Omental fat pad (tissue), 3 donors: ENCODE measurements at regions not wholly inside any gene's neighbourhood (a gene's known extent, or its start where the extent isn't known, plus 50 kb on each side); places are given as distances from the start of the nearest gene placed in this dataset.

Experiments used
- ATAC-seq: fragments of 150-250 bp; one replicate; pipeline ENCODE4 v1.9.1; 2016; ENCODE audit warnings: mild to moderate bottlenecking, moderate library complexity; ENCODE audit not compliant: low FRiP score
- DNase-seq: peaks from one replicate; pipeline ENCODE4 v3.0.0-alpha.2; 2019; ENCODE audit warnings: low spot score
- TF ChIP-seq, protein P1 (sequence below), 3 donors: fragments of 450-650 bp; IDR thresholded peaks; one replicate each; pipeline ENCODE4 v1.5.1; 2016 to 2017; ENCODE audit warnings: antibody characterized with exemption in 3 of 3, mild to moderate bottlenecking in 3 of 3, moderate library complexity in 2 of 3

DNA sequence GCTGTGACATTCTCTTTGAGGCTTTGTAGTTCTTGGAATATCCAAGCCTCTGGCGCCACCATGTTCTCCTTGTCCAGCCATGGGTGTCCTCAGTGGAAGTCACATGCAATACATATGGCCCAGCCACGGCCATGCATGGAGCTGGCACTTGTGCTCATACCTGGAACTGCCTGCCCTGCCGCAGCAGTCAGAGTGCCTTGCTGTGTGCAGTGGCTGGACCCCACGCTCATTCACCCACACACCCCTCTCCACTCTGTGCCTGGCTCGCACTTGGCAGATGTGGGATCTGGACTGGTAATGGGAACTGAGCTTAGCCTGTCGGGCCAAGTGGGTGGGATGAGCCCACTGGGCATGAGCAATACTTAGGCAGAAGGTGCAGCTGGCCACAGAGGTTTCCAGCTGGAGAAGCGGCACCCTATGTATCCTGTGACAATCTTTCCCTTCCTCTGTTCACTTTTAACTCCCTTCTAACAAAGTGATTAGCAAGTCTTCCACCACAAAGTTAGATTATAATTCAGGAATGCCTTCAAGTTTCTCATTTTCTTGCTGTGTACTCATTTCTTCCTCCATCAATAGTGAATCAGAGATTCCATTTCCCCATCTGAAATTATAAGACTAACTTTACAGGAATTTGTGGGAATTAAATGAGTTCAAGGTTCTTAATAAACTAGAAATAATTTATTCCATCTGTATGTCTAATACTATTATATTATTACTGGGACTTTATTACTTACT, 351.6 kb upstream of the NCAM2 start:
- TF ChIP-seq, protein P1, sequence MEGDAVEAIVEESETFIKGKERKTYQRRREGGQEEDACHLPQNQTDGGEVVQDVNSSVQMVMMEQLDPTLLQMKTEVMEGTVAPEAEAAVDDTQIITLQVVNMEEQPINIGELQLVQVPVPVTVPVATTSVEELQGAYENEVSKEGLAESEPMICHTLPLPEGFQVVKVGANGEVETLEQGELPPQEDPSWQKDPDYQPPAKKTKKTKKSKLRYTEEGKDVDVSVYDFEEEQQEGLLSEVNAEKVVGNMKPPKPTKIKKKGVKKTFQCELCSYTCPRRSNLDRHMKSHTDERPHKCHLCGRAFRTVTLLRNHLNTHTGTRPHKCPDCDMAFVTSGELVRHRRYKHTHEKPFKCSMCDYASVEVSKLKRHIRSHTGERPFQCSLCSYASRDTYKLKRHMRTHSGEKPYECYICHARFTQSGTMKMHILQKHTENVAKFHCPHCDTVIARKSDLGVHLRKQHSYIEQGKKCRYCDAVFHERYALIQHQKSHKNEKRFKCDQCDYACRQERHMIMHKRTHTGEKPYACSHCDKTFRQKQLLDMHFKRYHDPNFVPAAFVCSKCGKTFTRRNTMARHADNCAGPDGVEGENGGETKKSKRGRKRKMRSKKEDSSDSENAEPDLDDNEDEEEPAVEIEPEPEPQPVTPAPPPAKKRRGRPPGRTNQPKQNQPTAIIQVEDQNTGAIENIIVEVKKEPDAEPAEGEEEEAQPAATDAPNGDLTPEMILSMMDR (IDR thresholded peaks at IDR 0.05): no peak
- no peak for ATAC-seq
- no peak for DNase-seq

- TF ChIP-seq, protein P1 (IDR thresholded peaks at IDR 0.05): no peak
- ATAC-seq (no peak), DNase-seq (no peak)
Measured at GRCh38 chr21:20647607-20648006, 350.6 kb upstream of the NCAM2 start.

GRCh38 chr21:20649231-20649630, 349.0 kb upstream of the NCAM2 start:
- TF ChIP-seq, protein P1 (IDR thresholded peaks at IDR 0.05): no peak
- ATAC-seq: no peak
- DNase-seq: no peak

DNA sequence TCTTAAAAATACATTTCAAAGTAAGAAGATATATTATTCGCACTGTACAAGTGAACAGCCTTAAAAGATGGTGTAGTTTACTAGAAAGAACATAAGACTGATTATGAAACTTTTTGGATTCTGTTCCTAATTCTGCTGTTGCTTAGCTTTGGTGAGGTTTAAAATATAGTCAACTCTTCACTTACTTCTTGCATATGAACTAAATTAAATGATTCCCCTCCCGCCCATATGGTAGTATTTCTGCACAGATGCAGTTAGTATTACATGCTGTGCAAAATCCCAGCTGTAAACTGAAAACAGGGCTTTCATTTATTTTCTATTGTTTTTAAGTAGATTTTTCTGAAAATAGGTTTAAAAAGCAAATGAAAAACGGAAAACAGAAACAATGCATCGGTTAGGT, 345.4 kb upstream of the NCAM2 start:
- no peak for DNase-seq
- no peak for ATAC-seq
- TF ChIP-seq, protein P1 (IDR thresholded peaks at IDR 0.05): no peak

DNA sequence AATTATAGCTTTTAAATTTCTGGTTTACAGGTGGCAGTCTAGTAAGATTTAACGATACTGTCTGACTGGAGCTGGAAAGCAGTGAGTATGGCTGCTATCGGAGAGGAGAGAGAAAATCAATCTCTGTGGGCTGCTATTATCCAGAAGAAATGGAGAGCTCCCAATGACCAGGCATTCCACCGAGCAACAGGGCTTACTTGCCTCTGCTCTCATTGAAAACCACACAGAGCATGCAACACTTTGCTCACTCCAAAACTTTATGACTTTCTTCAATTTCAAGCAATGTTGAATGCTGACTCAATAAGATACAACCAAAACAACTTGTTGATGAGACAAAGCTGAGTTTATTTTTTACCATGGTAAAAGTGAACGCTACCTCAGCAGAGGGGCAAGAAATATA, 337.0 kb upstream of the NCAM2 start:
- DNase-seq: no peak
- TF ChIP-seq, protein P1 (IDR thresholded peaks at IDR 0.05): no peak
- no peak for ATAC-seq

GRCh38 chr21:20661745-20662422, 336.3 kb upstream of the NCAM2 start:
- ATAC-seq: no peak
- no peak for DNase-seq
- TF ChIP-seq, protein P1 (IDR thresholded peaks at IDR 0.05): no peak

- ATAC-seq: no peak
- DNase-seq: no peak
- TF ChIP-seq, protein P1 (IDR thresholded peaks at IDR 0.05): no peak
Measured at GRCh38 chr21:20662514-20662913, 335.7 kb upstream of the NCAM2 start.
